Activated CD8-positive, alpha-beta memory T cell treated with anti-CD3 and anti-CD28 coated beads for 4 hours (primary cell): ENCODE measurements at regions not wholly inside any gene's neighbourhood (a gene's known extent, or its start where the extent isn't known, plus 50 kb on each side); places are given as distances from the start of the nearest gene placed in this dataset.

Source experiments
- DNase-seq, 2 donors: peaks; one replicate each; pipeline ENCODE4 v3.0.0-alpha.2; 2020; ENCODE audit warnings: low read depth in 2 of 2

DNA sequence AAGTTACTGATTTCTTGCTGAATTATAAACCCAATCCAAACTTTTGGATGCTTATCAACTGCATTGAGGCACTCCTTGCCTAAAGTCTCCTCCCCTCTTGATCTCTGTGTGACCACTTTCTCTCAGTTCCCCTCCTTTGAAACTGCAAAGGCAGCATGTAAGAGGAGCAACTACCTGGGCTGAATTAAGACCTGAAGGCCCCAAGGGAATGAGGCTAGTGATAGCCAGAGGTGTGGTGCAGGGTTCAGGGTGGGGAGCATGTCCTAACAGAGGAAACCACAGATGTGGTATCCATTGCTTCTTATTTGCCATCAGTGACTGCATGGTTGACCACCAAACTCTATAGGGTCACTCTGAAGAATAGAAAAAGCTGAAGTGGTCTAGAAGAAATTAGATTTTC lies 557.9 kb downstream of the TNS1 start:
- no peak for DNase-seq

DNA sequence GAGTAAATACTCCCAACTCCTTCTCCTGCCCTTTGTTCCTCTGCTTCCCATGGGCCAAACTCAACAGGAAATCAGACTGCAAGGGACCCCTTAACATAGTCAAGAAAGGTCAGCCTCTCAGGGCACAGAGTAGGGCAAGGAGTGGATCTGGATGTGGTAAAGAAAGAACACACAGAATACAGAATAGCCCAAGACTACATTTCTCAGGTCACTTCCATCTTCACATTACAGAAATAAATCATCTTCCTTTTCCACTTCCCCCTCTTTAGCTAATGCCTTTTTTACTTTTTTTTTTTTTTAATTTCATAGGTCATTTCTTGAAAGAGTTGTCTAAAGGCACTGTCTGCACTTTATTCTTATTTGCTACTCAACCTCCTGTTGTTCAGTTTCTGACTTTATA lies 558.3 kb downstream of the TNS1 start:
- no peak for DNase-seq

DNA sequence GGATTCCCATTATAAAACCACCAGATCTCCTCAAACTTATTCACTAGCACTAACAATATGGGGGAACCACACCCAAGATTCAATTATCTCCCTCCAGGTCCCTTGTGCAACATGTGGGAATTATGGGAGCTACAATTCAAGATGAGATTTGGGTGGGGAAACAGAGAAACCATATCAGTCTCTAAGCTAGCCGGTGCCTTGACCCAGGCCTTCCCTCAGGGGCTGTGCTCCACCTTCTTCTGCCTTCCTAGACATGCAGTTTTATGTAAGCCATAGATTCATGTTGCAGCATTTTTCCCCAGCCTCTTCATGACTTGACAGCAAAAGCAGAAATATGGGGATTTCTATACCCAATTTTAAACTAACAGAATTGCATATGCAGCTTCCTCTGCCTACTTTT lies 559.2 kb downstream of the TNS1 start:
- no peak for DNase-seq

DNA sequence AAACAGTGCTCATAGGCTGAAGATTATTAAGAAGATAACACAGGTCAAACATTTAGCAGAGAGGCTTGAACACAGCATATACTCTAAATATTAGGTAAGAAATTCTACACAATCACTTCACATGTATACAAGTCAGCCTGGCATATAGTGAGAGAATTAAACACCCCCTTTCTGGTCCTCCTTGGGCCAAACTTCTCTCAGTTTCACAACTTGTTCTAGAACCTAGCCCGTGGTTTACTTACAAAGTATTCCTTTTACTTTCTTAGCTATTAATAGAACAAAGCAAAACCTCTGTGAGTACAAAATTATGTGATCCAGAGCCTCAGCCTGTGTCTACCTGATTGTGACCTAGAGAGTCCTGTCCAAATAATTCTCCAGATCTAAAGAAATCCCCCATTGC lies 562.8 kb downstream of the TNS1 start:
- DNase-seq = no peak

DNA sequence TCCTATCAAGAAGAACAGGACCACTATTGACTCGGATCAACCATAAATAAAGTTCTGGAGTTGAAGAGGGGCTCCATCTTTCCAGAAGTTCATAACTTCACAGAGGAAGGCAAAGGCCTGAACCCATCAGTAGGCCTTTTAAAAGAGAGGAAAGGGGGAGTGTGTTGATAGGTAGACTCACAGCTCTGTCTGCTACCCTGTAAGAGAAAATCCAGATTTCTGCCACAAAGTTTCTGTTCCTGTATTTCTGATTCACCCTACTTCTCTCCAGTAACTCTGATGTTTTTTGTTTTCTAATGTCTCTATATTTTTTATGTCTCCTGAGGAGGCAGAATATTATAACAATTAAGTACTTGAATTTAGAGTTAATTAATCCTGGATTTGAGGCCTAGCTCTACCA lies 564.0 kb downstream of the TNS1 start:
- DNase-seq = no peak

DNA sequence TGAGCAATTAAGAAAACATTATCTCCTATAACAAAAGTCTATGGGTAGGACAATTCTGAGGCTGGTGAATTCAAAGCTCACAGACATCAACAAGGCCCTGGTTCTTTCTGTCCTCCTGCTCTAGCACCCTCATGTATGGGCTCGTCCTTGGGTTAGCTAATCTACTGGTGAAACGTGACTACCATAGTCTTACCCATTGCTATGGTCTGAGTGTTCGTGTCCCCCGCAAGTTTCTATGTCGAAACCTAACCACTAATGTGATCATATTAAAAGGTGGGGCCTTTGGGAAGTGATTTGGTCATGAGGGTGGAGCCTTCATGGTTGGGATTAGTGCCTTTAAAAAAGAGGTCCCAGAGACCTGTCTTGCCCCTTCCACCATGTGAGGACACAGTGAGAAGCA lies 564.7 kb downstream of the TNS1 start:
- DNase-seq = no peak

DNA sequence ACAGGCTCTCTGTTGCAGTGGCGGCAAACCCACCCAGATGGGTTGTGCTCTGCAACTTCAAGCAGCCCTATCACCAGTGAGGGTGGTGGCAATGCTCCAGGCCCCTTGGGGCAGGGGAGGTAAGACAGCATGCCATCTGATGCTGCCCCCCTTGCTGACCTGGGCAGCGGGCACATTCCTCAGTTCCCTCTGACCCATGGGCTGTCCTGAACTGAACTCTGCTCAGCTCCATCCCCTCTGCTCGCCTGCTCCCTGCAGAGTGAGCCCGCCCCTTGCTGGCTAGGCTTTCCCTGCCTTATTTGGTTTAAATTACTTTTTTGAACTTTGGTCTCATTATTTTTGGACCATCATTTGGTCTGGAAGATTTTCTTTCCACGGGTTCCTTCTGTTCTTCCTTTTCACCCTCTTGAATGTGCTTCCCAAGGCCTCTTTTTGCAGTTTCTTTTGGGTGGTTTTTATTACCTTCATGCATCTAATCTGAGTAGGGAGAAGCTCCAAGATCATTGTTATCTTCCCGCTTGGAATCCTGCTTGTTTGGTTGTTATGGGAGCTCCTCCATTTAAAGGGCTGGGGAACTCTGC lies 565.4 kb downstream of the TNS1 start:
- no peak for DNase-seq

DNA sequence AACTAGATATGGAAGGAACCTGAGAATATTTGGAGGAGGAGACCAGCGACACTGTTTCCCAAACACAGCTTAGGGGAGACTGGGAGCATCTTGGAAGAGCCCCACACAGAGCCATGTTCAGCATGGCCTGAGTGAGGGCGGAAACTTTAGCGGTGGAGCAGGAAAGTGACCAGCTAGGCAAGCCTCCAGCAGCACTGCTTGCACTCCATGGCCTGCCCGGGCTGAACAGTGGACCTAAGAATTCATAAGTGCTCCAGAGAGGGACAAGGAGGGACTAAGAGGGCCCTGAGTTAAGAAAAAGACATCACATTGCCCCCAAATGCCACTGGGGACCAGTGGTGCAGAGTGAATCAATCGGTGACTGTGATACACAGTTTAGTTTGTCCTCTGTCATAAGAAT lies 566.4 kb downstream of the TNS1 start:
- DNase-seq = no peak

DNA sequence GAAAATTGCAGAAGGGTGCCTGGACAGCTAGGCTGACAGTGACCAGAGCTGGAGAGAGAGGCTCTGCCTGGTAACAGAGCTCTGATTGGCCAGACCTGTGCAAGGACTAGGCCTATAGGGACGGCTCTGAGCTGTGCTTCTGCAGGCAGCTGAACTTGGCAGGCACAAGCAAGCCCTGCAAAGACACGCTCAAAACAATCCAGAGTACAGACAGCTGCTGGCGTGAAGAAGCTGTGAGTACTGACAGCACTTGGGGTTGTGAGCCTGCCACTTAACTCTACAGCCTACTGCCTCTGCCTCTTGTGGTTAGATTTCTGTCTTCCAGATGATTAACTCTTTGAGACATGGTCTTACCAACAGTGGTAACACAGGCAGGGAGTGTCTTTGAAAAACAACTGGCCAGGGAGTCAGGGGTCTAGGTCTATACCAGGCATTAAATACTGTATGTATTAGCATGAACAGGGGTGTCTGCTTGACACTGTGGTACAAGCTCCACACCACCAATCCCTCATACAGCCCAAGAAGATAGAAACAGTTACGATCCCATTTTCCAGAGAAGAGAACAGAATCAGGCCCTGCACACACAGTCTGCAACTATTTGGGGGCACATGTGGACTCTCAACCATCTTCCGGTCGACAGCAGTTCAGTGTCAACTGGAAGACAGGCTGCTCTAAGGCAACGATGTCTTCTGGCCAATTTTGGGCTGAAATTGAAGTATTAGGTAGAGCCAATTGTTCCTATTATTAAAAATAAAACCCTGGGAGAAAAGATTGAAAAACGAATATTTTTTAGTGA lies 568.4 kb downstream of the TNS1 start:
- DNase-seq = no peak

DNA sequence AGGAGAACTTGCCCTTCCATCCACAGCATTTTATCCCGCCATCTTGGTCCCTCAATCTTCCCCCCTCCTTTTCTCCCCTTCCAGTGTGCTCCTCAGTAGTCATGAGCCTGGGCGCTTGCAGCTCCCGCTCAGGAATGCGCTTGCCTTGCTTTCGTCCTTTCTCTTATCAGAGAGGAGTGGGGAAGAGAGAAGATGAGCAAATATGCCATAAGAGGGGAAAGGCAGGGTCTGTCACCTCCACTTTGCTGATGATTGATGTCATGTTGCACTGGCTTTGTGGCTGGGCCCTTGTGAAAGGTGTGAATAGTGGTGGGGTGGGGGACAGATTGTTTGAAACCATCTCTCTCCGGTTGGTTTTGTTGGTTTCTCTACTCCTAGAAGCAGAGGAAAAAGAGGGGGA lies 569.3 kb downstream of the TNS1 start:
- no peak for DNase-seq

DNA sequence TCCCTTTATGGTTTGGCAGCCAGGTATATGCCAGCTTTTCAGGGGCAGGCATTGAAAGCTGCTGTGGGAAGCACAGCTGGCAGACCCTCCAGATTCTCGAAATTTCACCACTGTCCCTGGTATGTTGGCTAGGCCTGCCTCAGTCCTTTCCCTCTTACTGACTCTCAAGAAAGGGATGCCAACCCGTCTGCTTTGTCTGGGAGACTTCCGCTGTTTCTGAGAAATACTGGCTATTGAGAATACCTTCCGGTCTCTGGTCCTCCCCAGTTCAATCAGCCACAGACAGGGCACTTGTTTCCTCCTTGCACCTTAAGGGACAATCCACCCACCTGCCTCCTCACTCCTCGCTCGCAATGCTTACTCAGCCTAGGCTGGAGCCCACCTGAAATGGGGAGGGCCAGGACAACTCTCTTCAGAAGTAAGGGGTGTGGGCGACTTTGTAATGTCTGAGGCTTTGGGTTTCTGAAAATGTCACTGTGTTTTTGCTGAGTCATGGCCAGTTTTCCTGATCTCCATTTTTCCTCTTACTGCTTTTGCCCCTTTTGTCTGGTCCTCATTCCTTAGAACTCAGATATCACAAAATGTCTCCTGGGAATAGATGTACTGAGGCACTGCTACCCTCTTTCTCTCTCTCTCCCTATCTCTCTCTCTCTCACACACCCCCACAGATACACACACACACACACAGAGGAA lies 571.1 kb downstream of the TNS1 start:
- DNase-seq = no peak

DNA sequence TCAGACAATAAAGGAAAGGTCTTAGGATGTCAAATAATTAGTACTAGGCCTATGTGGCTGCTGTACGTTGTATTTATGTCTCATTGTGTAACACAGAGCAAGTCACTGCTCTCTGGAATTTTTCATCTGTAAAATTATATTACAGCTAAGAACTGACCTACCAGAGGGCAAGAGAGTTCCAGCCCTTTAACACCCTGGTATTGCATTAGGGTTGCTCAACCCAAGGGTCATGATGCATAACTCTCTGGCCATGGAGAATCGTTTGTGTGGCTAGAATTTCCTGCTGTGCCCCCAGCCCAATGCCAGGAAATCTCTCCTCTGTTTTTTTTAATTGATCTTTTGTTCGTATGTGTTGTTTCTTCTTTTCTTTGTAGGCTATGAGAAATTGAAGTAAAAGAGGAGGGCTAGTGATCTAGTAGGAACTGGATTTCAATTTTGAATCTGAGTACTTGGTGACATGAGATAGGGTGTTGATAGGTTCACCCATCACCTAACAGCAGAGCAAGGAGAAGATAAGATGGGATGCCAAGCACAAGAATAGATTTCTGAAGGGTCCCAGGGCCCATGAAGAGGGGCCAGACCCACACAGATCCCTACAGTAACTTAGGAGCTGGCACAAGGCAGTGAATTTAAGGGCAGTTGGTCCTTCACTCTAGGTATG lies 571.2 kb upstream of the TNP1 start:
- no peak for DNase-seq

DNA sequence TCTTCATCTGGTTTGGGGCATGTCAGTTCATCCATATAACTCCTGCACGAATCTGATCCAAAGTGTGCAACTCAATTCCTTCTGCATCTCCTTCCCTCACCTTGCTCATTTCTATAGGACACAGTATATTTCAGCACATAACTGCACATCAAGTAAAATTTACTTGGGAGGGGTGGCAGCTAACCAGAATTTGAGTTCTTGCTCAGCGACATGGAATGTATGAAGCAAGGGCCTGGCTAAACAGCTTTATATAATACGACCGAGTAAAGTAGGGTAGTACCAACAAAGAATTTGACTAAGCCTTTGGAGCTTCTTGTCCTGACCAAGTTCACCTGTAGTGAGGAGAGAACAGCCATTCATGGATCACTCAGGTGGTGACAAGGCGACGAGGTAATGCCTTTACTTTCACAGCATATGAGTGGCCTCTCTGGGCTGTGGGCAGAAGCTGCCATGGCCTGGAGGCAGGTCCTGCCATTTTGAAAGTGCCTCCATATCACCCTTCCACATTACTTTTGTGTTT lies 570.2 kb upstream of the TNP1 start:
- DNase-seq = no peak

DNA sequence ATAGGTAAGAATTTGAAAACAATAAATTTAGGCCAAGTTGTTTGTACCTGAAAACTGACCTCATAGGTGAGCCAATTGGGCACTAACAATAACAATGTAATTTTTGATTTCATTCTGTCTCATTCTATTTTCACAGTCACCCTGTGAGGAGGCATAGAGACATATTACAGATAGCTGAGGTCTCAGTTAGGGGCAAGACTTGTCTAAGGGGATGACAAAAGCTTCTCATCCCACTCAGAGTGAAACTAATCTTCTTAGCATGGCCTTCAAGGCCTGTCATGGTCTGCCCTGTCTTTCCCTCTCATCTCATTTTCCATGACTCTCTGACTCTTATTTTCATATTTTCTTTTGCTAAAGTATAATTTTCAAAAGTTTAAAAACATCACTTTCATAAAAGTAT lies 562.0 kb upstream of the TNP1 start:
- no peak for DNase-seq

DNA sequence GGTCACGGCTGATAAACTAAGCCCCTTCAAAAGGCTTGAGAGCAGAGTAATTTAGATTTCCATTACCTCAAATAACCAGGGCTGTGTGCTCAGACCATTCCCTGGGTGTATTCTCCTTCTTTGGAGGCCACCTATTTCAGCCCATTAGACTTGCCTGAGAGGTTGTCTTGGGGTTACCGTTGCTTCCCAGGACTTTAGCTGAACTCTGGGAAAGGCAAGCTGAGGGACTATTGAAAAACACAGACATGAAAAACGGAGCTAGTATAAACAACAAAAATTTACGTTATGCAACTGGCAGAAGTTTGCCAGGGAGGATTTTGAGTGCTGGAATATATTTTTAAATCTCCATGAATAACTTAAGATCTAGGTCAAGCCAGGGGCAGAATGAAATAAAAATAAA lies 561.0 kb upstream of the TNP1 start:
- DNase-seq = no peak

DNA sequence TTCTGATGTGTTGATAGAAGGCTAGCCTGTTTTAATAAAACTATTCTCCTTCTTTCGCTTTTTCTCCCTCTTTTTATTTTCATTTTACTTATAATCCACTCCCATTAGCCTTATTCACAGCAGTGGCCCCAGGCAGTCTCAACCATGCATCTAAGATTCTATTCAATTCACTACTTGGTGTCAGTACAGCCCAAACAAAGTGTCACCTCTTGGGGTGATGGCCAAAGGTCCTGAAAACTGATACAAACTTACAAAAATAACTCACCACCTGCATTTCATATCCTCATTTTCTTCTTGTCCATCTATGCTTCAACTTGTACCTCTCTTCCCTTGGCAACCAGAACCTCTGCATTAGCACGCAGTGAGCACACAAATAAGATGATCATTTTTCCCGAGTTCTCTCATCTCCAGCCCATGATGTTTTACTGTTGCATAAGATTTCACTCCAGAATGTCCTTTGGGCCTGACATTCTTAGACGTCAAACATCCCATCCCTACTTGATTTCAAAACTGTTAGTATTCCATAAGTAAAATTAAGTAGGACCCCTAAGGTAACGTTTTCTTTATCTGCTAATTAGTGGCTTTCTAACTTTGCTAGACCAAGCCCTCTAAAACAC lies 559.3 kb upstream of the TNP1 start:
- DNase-seq = no peak

DNA sequence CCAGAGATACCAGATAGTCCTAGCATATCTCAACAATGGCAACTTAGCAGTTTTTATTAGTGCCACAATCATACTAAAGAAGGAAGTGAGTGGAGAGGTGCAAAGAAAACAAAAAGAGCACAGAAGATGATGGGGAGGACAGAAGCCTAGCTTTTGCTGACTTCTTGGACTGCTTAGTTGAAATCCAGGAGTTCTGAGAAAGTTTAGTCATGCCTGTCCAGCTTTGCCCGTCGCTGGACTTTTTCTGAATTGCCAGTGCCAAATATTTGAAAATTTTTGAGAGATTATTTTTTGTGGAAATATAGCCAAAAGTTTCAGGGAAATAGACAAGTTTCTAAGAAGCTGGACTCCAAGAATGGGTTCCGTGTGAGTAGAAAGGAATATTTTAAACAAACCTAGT lies 558.7 kb upstream of the TNP1 start:
- no peak for DNase-seq

DNA sequence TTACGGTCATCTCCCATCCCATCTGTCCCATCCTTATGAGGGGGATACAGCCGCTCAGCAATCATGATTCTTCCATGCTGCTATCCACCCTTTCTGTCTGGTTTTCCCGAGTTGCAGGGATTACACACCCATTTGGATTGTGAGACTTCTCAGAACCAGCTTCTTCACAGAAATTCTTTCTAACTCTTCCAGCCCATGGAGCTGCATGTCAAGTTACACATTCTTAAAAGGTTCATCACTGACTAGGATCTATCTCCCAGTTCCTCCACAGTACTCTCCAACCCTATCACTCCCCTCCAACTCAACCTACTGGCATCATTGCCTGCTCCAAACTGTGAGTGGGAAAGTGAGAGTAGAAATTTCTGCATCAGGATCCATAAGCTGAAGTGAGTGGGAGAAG lies 558.2 kb upstream of the TNP1 start:
- no peak for DNase-seq

DNA sequence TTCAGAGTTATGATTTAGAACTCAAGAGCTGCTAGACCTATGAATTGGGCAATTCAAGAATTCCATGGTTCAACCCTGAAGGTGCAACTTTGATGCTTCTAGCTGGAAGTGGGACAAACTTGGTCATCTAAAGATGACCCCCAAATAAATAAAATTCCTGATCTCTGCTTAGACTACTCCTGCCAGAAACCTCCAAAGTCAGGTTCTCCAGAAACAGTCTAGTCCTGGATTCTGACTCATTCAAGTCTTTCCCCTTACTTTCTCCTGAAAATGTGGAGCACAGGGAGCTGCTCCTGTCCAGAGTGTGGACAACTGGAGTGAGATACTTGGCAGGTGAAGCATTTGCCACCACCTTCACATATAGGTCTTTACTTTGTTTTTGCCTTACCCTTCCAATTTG lies 557.7 kb upstream of the TNP1 start:
- DNase-seq = no peak

DNA sequence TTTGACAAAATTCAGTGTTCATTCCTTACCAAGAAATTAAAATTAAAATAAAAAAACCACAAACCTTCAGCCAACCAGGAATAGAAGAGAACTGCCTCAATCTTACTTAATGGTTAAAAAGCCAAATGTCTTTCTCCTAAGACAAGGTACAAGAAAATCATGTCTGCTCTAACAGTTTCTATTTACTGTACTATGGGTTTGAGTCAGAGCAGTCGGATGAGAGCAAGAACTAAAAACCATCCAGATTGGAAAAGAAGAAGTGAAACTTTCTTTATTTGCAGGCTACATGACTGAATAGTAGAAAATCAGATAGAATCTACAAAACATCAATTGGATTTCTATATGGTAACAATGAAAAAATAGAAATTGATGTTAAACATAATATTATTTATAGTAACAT lies 555.5 kb upstream of the TNP1 start:
- DNase-seq = no peak

DNA sequence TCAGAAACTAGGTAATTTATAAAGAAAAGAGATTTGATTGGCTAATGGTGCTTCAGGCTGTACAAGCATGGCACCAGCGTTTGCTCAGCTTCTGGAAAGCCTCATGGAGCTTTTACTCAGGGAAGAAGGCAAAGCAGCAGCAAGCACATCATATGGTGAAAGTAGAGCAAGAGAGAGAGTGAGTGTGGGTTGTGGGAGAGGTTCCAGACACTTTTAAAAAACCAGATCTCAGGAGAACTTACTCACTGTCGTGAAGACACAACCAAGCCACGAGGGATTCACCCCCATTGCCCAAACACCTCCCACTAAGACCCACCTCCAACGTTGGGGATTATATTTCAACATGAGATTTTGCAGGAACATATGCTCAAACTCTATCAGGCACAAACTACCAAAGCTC lies 554.6 kb upstream of the TNP1 start:
- no peak for DNase-seq

DNA sequence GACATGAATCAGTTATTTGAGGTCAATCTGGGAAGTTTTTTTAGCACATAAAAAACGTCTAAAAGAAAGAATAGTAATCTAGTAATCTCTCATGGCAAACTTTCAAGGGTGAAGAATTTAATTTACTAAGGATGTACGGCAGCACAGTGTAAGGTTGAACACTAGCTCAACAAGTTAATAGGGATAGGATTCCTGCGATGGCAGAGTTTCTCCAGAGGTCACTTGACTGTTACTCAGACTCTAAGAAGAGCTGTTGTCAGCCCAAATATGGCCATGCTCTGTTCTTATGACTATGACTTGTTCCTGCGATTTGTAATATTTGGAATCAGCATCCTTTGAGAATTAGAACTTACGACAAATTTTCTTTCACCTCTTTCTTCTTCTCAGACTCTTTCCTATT lies 553.3 kb upstream of the TNP1 start:
- DNase-seq = no peak
